PFSK-1 (cell line): ENCODE measurements at regions not wholly inside any gene's neighbourhood (a gene's known extent, or its start where the extent isn't known, plus 50 kb on each side); places are given as distances from the start of the nearest gene placed in this dataset.

ENCODE experiments used
- FOXP2 ChIP-seq: optimal IDR thresholded peaks from 2 replicates; pipeline ENCODE3; 2011; ENCODE audit warnings: borderline replicate concordance, control low read depth, inconsistent platforms; ENCODE audit not compliant: insufficient read depth; ENCODE audit errors: extremely low read length, extremely low read depth
- POLR2AphosphoS5 ChIP-seq: IDR thresholded peaks from 2 replicates; pipeline ENCODE4 v1.6.1; 2012; ENCODE audit warnings: low read depth, mild to moderate bottlenecking, control low read depth, low read length, moderate library complexity
- REST ChIP-seq, 2 experiments: IDR thresholded peaks; 2 replicates each; pipeline versions ENCODE4 v1.6.1 to v1.8.0; 2011 to 2012; ENCODE audit warnings: low read depth in 2 of 2, low read length in 2 of 2, control low read depth in 1 of 2, inconsistent platforms in 1 of 2, mild to moderate bottlenecking in 1 of 2, moderate library complexity in 1 of 2; ENCODE audit not compliant: insufficient read depth in 1 of 2
- SIN3A ChIP-seq: IDR thresholded peaks from 2 replicates; pipeline ENCODE4 v1.6.1; 2012; ENCODE audit warnings: mild to moderate bottlenecking, low read length, moderate library complexity, borderline replicate concordance; ENCODE audit not compliant: insufficient read depth
- TAF1 ChIP-seq: IDR thresholded peaks from 2 replicates; pipeline ENCODE4 v1.6.1; 2012; ENCODE audit warnings: low read length, control low read depth, borderline replicate concordance; ENCODE audit not compliant: insufficient read depth

- TF ChIP-seq TAF1 (no peak), FOXP2 (no peak), POLR2AphosphoS5 (no peak), REST (IDR thresholded peaks at IDR 0.05; ENCODE audit: insufficient read depth in 1 of 2, low read depth in 2 of 2, low read length in 2 of 2) (no peak), SIN3A (no peak)
Measured at GRCh38 chr3:124605781-124606579, 124.3 kb upstream of the UMPS start.

- TF ChIP-seq TAF1 (no peak), REST (IDR thresholded peaks at IDR 0.05; ENCODE audit: insufficient read depth in 1 of 2, low read depth in 2 of 2, low read length in 2 of 2) (no peak), POLR2AphosphoS5 (no peak), FOXP2 (no peak), SIN3A (no peak)
Measured at GRCh38 chr3:124607163-124607562, 123.1 kb upstream of the UMPS start.

GRCh38 chr3:124609402-124609801 lies 120.8 kb upstream of the UMPS start:
- no peak for TF ChIP-seq REST (IDR thresholded peaks at IDR 0.05; ENCODE audit: insufficient read depth in 1 of 2, low read depth in 2 of 2, low read length in 2 of 2)
- no peak for TF ChIP-seq SIN3A
- no peak for TF ChIP-seq TAF1
- no peak for TF ChIP-seq FOXP2
- TF ChIP-seq POLR2AphosphoS5: no peak

GRCh38 chr3:124610130-124610529 lies 120.1 kb upstream of the UMPS start:
- no peak for TF ChIP-seq TAF1
- TF ChIP-seq POLR2AphosphoS5: no peak
- no peak for TF ChIP-seq FOXP2
- TF ChIP-seq SIN3A: no peak
- TF ChIP-seq REST (IDR thresholded peaks at IDR 0.05; ENCODE audit: insufficient read depth in 1 of 2, low read depth in 2 of 2, low read length in 2 of 2): no peak

GRCh38 chr3:124611520-124611919 lies 118.7 kb upstream of the UMPS start:
- TF ChIP-seq FOXP2 (no peak), SIN3A (no peak), REST (IDR thresholded peaks at IDR 0.05; ENCODE audit: insufficient read depth in 1 of 2, low read depth in 2 of 2, low read length in 2 of 2) (no peak), TAF1 (no peak), POLR2AphosphoS5 (no peak)
